GM12872 (cell line): ENCODE measurements at regions not wholly inside any gene's neighbourhood (a gene's known extent, or its start where the extent isn't known, plus 50 kb on each side); places are given as distances from the start of the nearest gene placed in this dataset.

Experiments
- CTCF ChIP-seq: IDR thresholded peaks from 3 replicates; pipeline ENCODE4 v1.5.1; 2011; ENCODE audit warnings: low read depth, mild to moderate bottlenecking, low read length, moderate library complexity; ENCODE audit not compliant: insufficient read depth

GRCh38 chr4:143762511-143762910, 62.0 kb upstream of the FREM3 start:
- TF ChIP-seq CTCF = no peak
